CD4-positive, CD25-positive, alpha-beta regulatory T cell (primary cell): ENCODE measurements at regions not wholly inside any gene's neighbourhood (a gene's known extent, or its start where the extent isn't known, plus 50 kb on each side); places are given as distances from the start of the nearest gene placed in this dataset.

Experiments
- ATAC-seq, 2 donors: fragments of 150-1000 bp; cut with Tn5 transposase; one replicate each; pipeline ENCODE4 v1.10.0; 2021; ENCODE audit warnings: low read depth in 2 of 2, moderate number of reproducible peaks in 2 of 2, moderate library complexity in 1 of 2
- DNase-seq, 3 donors: peaks; one replicate each; pipeline versions ENCODE4 v3.0.0 to v3.0.0-alpha.2; 2012 to 2022; ENCODE audit warnings: mixed read lengths in 1 of 3
- H3K27ac ChIP-seq: one replicate; pipeline ENCODE4 v1.7.0; 2013; ENCODE audit warnings: mild to moderate bottlenecking, low read length; ENCODE audit not compliant: insufficient read depth, poor library complexity, severe bottlenecking
- H3K27me3 ChIP-seq: one replicate; pipeline ENCODE4 v1.7.0; 2013; ENCODE audit warnings: low read length; ENCODE audit not compliant: control insufficient read depth, insufficient read depth
- H3K36me3 ChIP-seq: one replicate; pipeline ENCODE4 v1.7.0; 2013; ENCODE audit warnings: mild to moderate bottlenecking, low read length, moderate library complexity; ENCODE audit not compliant: control insufficient read depth, insufficient read depth
- H3K4me1 ChIP-seq: 2 replicates; pipeline ENCODE4 v1.7.0; 2013; ENCODE audit warnings: mild to moderate bottlenecking, low read length; ENCODE audit not compliant: insufficient read depth, control insufficient read depth, poor library complexity, severe bottlenecking
- H3K4me3 ChIP-seq: one replicate; pipeline ENCODE4 v1.7.0; 2013; ENCODE audit warnings: low read depth, mild to moderate bottlenecking, low read length, moderate library complexity
- H3K9me3 ChIP-seq, 2 experiments: 1 replicate in 1 of 2; 2 replicates in 1 of 2; pipeline ENCODE4 v1.7.0; 2013; ENCODE audit warnings: low read length in 2 of 2, mild to moderate bottlenecking in 1 of 2, moderate library complexity in 1 of 2; ENCODE audit not compliant: control insufficient read depth in 2 of 2
- H3K27ac Mint-ChIP-seq, 3 donors: one replicate each; pipeline ENCODE4 v1.8.0; 2020 to 2022; ENCODE audit warnings: mild to moderate bottlenecking in 3 of 3, mixed read lengths in 3 of 3, moderate library complexity in 2 of 3
- H3K27me3 Mint-ChIP-seq: one replicate; pipeline ENCODE4 v1.8.0; 2022; ENCODE audit warnings: mild to moderate bottlenecking, mixed read lengths
- H3K36me3 Mint-ChIP-seq: one replicate; pipeline ENCODE4 v1.8.0; 2020; ENCODE audit warnings: mixed read lengths
- H3K4me1 Mint-ChIP-seq, 4 donors: one replicate each; pipeline ENCODE4 v1.8.0; 2020 to 2022; ENCODE audit warnings: mixed read lengths in 4 of 4, mild to moderate bottlenecking in 1 of 4
- H3K4me3 Mint-ChIP-seq, 4 donors: one replicate each; pipeline ENCODE4 v1.8.0; 2020 to 2022; ENCODE audit warnings: mild to moderate bottlenecking in 4 of 4, mixed read lengths in 4 of 4, moderate library complexity in 3 of 4
- H3K9me3 Mint-ChIP-seq, 7 donors: one replicate each; pipeline ENCODE4 v1.8.0; 2020 to 2022; ENCODE audit warnings: mixed read lengths in 7 of 7, mild to moderate bottlenecking in 3 of 7, moderate library complexity in 2 of 7

DNA sequence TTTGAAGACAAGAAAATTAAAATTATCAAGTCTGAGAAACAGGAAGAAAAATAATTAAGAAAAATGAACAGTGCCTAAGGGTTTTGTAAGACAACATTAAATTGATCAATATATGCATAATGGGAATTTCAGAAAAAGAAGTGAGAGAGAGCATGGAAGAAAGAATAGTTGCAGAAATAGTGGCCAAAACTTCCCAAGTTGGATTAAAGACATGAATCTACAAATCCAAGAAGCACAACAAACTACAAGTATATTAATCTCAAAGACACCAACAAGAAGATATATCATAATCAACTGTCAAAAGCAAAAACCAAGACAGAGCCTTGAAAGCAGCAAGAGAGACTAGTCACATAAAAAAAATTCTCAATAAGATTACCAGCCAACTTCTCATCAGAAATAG, 488.0 kb downstream of the RASEF start:
- Mint-ChIP-seq H3K4me3 (no peak overlapping the region), H3K4me1 (no peaks in the 10 kb centered on the region), H3K27ac (no peak overlapping the region), H3K9me3 (peaks cover 1 to 32% (median 15%) of the 10 kb centered on the region in 7 donors), H3K36me3 (no peaks in the 10 kb centered on the region), H3K27me3 (no peaks in the 10 kb centered on the region)
- no peak for ATAC-seq
- Histone ChIP-seq H3K27ac (no peak overlapping the region), H3K9me3 (no peaks in the 10 kb centered on the region), H3K36me3 (no peaks in the 10 kb centered on the region), H3K4me1 (no peaks in the 10 kb centered on the region), H3K4me3 (no peak overlapping the region), H3K27me3 (no peaks in the 10 kb centered on the region)
- DNase-seq, result no peak

DNA sequence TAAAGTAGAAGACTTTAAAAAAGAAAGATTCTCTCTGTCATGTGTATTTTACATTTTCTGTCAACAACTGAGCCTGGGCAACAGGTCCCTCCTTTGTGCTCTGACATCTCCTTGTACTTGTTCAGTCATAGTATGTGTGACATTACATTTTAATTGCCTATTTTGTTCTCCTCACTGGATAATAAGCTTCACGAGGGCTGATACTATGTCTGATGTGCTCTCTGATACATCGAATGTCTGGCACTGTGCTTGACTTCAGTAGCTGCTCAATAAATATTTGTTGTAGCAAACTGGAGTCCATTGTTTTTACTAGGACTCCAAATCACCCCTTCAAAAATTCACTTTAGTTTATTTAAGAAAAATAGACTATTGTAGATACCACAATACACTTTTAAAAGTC, 482.0 kb downstream of the RASEF start:
- no peak for ATAC-seq
- H3K4me1 Mint-ChIP-seq, result no peaks in the 10 kb centered on the region
- peaks cover 2 to 22% (median 9%) of the 10 kb centered on the region in 7 donors for H3K9me3 Mint-ChIP-seq
- Histone ChIP-seq H3K9me3 (no peaks in the 10 kb centered on the region), H3K4me3 (no peak overlapping the region), H3K27ac (no peak overlapping the region), H3K36me3 (no peaks in the 10 kb centered on the region), H3K4me1 (no peaks in the 10 kb centered on the region), H3K27me3 (no peaks in the 10 kb centered on the region)
- DNase-seq, result no peak
- H3K27me3 Mint-ChIP-seq, result no peaks in the 10 kb centered on the region
- H3K36me3 Mint-ChIP-seq, result no peaks in the 10 kb centered on the region
- H3K27ac Mint-ChIP-seq, result no peak overlapping the region
- no peak overlapping the region for H3K4me3 Mint-ChIP-seq

DNA sequence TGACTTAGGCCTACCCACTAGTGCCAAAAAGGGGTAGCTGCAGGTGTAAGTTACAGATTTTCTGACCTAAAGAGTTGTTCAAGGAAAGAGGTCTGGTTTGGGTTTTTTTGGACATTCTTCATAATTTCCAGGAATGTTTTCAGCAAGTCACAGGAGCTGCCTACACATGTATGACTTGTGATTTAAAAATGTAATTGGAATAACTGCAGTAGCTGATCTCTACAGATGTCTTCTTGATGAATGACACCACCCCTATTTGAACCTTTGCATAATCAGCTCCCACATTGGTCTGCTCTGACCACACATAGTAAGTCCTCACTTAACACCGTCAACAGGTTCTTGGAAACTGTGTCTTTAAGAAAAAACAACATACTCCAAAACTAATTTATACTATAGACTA, 481.4 kb downstream of the RASEF start:
- Histone ChIP-seq H3K9me3 (no peaks in the 10 kb centered on the region), H3K4me3 (no peak overlapping the region), H3K27me3 (no peaks in the 10 kb centered on the region), H3K4me1 (no peaks in the 10 kb centered on the region), H3K36me3 (no peaks in the 10 kb centered on the region), H3K27ac (no peak overlapping the region)
- no peaks in the 10 kb centered on the region for H3K27me3 Mint-ChIP-seq
- H3K27ac Mint-ChIP-seq, result no peak overlapping the region
- DNase-seq (no peak), ATAC-seq (no peak)
- no peaks in the 10 kb centered on the region for H3K4me1 Mint-ChIP-seq
- peaks cover 2 to 22% (median 9%) of the 10 kb centered on the region in 7 donors for H3K9me3 Mint-ChIP-seq
- H3K4me3 Mint-ChIP-seq, result no peak overlapping the region
- H3K36me3 Mint-ChIP-seq, result no peaks in the 10 kb centered on the region

DNA sequence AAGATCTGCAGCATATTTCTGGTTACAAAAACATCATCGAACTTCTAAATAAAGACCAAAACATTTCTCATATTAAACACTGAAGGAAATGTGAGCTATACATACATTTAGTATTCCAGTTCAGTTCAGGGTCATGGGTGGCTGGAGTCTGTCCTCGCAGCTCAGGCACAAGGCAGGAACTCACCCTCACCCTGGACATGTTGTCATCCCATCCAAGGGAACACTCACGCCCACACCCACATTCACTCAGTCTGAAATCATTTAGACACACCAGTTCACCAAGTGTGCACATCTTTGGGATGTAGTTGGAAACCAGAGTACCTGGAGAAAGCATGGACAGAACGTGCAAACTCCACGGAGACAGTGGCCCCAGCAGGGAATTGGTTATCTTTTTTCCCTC, 481.0 kb downstream of the RASEF start:
- H3K9me3 Mint-ChIP-seq, result peaks cover 2 to 22% (median 10%) of the 10 kb centered on the region in 7 donors
- H3K9me3 ChIP-seq, result no peaks in the 10 kb centered on the region
- H3K4me1 Mint-ChIP-seq, result no peaks in the 10 kb centered on the region
- no peak overlapping the region for H3K4me3 ChIP-seq
- no peaks in the 10 kb centered on the region for H3K27me3 Mint-ChIP-seq
- ATAC-seq, result no peak
- no peaks in the 10 kb centered on the region for H3K36me3 Mint-ChIP-seq
- no peak overlapping the region for H3K4me3 Mint-ChIP-seq
- H3K27me3 ChIP-seq, result no peaks in the 10 kb centered on the region
- H3K4me1 ChIP-seq, result no peaks in the 10 kb centered on the region
- no peak for DNase-seq
- no peaks in the 10 kb centered on the region for H3K36me3 ChIP-seq
- no peak overlapping the region for H3K27ac Mint-ChIP-seq
- no peak overlapping the region for H3K27ac ChIP-seq

DNA sequence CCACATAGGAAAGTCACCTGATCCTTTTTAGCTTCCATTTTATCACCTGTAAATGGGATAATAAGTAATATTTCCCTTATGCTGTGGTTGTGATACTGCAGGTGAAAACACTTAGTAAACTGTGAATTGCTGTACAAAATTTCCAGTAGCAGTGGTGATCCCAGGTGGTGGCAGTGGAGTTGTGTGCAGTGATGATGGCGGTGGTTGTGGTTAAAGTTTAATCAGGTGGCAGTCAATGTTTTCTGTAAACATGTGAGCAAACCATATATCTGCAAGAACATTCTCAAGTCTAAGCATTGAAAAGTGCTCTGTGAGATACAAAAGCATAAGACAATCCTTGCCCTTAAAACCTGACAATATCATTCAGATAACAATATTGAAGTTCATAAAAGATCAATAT, 480.2 kb downstream of the RASEF start:
- Histone ChIP-seq H3K36me3 (no peaks in the 10 kb centered on the region), H3K9me3 (no peaks in the 10 kb centered on the region), H3K4me1 (no peaks in the 10 kb centered on the region), H3K27ac (no peak overlapping the region), H3K4me3 (no peak overlapping the region), H3K27me3 (no peaks in the 10 kb centered on the region)
- no peak overlapping the region for H3K27ac Mint-ChIP-seq
- H3K4me3 Mint-ChIP-seq, result no peak overlapping the region
- DNase-seq (no peak), ATAC-seq (no peak)
- peaks cover 2 to 22% (median 8%) of the 10 kb centered on the region in 7 donors for H3K9me3 Mint-ChIP-seq
- no peaks in the 10 kb centered on the region for H3K4me1 Mint-ChIP-seq
- H3K27me3 Mint-ChIP-seq, result no peaks in the 10 kb centered on the region
- no peaks in the 10 kb centered on the region for H3K36me3 Mint-ChIP-seq

DNA sequence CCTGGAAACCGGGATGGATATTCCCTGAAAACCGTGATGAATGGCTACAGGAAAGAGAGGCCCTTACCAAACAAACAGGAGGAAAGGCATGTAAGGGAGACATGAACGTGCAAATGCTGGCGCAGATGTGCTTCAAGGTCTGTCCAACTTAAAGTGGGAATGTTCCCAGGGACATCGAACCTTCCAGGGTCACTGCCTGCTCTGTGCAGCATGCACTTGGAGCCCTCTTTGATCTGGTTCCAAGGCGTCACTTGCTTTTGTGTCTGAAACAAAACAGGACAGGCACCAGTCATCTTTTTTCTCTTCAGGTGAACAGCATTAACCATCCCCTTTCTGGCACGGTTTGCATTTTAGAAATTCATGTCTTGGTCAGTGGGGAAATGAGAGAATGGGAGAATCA, 479.4 kb downstream of the RASEF start:
- no peaks in the 10 kb centered on the region for H3K27me3 Mint-ChIP-seq
- no peak overlapping the region for H3K27ac Mint-ChIP-seq
- DNase-seq (no peak), ATAC-seq (no peak)
- Histone ChIP-seq H3K36me3 (no peaks in the 10 kb centered on the region), H3K4me1 (no peaks in the 10 kb centered on the region), H3K4me3 (no peak overlapping the region), H3K27ac (no peak overlapping the region), H3K27me3 (no peaks in the 10 kb centered on the region), H3K9me3 (no peaks in the 10 kb centered on the region)
- no peaks in the 10 kb centered on the region for H3K36me3 Mint-ChIP-seq
- no peaks in the 10 kb centered on the region for H3K4me1 Mint-ChIP-seq
- H3K4me3 Mint-ChIP-seq, result no peak overlapping the region
- peaks cover 2 to 19% (median 6%) of the 10 kb centered on the region in 7 donors for H3K9me3 Mint-ChIP-seq

DNA sequence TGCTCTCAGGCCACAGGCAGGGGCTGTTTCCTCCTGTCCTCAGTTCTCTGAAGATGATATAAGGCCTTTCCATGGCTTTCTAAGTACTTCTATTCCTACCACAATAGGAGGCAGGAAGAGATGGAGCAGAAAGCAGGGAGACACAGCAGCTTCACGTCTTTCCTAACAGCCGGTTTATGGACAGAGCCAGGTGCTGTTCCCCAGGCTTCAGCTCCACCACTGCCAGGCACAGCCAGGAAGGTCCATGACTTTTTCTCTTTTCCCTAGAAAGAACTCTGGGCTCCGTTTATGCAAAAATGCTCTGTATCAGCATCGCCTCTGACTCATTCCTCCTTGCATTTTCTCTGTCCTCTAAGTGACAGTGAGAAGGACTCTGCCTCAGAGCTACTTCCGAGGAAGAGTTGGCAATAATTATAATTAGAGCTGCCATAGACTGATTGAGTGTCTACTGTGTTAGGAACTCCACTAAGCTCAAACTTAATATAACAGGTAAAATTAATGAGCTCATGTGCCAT, 478.5 kb downstream of the RASEF start:
- Mint-ChIP-seq H3K4me3 (no peak overlapping the region), H3K9me3 (peaks cover 2 to 16% (median 4%) of the 10 kb centered on the region in 7 donors), H3K27me3 (no peaks in the 10 kb centered on the region), H3K4me1 (no peaks in the 10 kb centered on the region), H3K27ac (no peak overlapping the region), H3K36me3 (no peaks in the 10 kb centered on the region)
- H3K27ac ChIP-seq, result no peak overlapping the region
- no peaks in the 10 kb centered on the region for H3K27me3 ChIP-seq
- H3K36me3 ChIP-seq, result no peaks in the 10 kb centered on the region
- no peaks in the 10 kb centered on the region for H3K9me3 ChIP-seq
- ATAC-seq, result no peak
- H3K4me1 ChIP-seq, result no peaks in the 10 kb centered on the region
- no peak for DNase-seq
- no peak overlapping the region for H3K4me3 ChIP-seq

DNA sequence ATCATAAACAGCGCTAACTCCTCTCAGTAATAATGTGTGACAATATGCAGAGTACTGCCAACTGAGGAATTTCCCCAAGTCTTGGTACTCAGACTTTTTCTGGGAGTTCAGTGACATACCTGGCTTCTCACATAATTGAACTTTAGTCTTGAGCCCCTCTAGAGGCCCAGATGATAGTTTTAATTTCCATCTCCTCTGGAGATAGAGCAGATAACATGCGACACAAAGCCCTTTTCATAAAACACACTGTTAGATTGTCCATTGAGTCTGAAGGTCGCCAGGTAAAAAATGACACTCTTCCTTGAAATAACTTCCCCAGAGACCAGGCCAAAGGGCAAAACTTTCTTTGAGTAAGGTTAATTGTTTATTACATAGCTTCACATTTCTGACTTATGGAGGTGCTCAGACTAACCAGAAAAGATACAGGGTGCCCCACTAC, 476.0 kb downstream of the RASEF start:
- DNase-seq, result no peak
- ATAC-seq, result no peak
- no peaks in the 10 kb centered on the region for H3K36me3 ChIP-seq
- no peaks in the 10 kb centered on the region for H3K4me1 ChIP-seq
- no peak overlapping the region for H3K27ac ChIP-seq
- Mint-ChIP-seq H3K27me3 (no peaks in the 10 kb centered on the region), H3K9me3 (peaks cover under 1 to 19% (median 10%) of the 10 kb centered on the region in 7 donors), H3K36me3 (no peaks in the 10 kb centered on the region), H3K4me3 (no peak overlapping the region), H3K4me1 (no peaks in the 10 kb centered on the region), H3K27ac (no peak overlapping the region)
- H3K27me3 ChIP-seq, result no peaks in the 10 kb centered on the region
- no peaks in the 10 kb centered on the region for H3K9me3 ChIP-seq
- H3K4me3 ChIP-seq, result no peak overlapping the region
